Mucosa of descending colon (tissue), 3 donors: ENCODE measurements at regions not wholly inside any gene's neighbourhood (a gene's known extent, or its start where the extent isn't known, plus 50 kb on each side); places are given as distances from the start of the nearest gene placed in this dataset.
"Not testable (repeated sequence)": the region's sequence is repeated elsewhere in the genome, so short reads cannot be mapped to it uniquely, and the experiment has no call there.

ENCODE experiments used
- ATAC-seq: fragments of 200-7000 bp; cut with Tn5 transposase; one replicate; pipeline ENCODE4 v1.9.1; 2020; ENCODE audit warnings: mild to moderate bottlenecking, moderate library complexity
- DNase-seq, 3 donors: peaks; one replicate each; pipeline ENCODE4 v3.0.0-alpha.2; 2020
- H3K36me3 ChIP-seq: fragments of 200-600 bp; one replicate; pipeline ENCODE4 v1.8.0; 2021; ENCODE audit warnings: low read depth, mild to moderate bottlenecking
- H3K4me1 ChIP-seq: fragments of 200-600 bp; one replicate; pipeline ENCODE4 v1.8.0; 2021; ENCODE audit warnings: low read depth, mild to moderate bottlenecking
- H3K4me3 ChIP-seq: fragments of 200-600 bp; one replicate; pipeline ENCODE4 v1.8.0; 2021; ENCODE audit warnings: mild to moderate bottlenecking
- H3K9me3 ChIP-seq: fragments of 200-600 bp; one replicate; pipeline ENCODE4 v1.8.0; 2021; ENCODE audit warnings: mild to moderate bottlenecking
- intact Hi-C, 2 donors: fragments of 100-400 bp; cut with DNase I in 1 of 2; cut with micrococcal nuclease in 1 of 2; formaldehyde crosslinking; loops; one replicate each; pipeline versions ENCODE4 v1.11.0 to v1.11.1; 2022; cut with DNase I, micrococcal nuclease
- TF ChIP-seq, protein P1 (sequence below): fragments of 200-600 bp; IDR thresholded peaks from one replicate; pipeline ENCODE4 v1.8.0; 2022; ENCODE audit warnings: antibody characterized with exemption, mild to moderate bottlenecking
- donor health status: DM: no; HTN: no; CAD: no; lungs with moderate emphysema.
- donor health status: DM: no; HTN: no; CAD: no.
- donor health status: DM: no; HTN: yes; CAD: no.

- H3K4me3 ChIP-seq, H3K36me3 ChIP-seq, H3K9me3 ChIP-seq, ATAC-seq, intact Hi-C loops, H3K4me1 ChIP-seq, DNase-seq: not testable (repeated sequence)
Observed at GRCh38 chr2:85969367-85969766, 80.6 kb upstream of the ST3GAL5 start.

- H3K4me3 ChIP-seq, H3K4me1 ChIP-seq, intact Hi-C loops, DNase-seq, ATAC-seq, H3K9me3 ChIP-seq, H3K36me3 ChIP-seq: not testable (repeated sequence)
Observed at GRCh38 chr2:85965770-85966169, 77.0 kb upstream of the ST3GAL5 start.

DNA sequence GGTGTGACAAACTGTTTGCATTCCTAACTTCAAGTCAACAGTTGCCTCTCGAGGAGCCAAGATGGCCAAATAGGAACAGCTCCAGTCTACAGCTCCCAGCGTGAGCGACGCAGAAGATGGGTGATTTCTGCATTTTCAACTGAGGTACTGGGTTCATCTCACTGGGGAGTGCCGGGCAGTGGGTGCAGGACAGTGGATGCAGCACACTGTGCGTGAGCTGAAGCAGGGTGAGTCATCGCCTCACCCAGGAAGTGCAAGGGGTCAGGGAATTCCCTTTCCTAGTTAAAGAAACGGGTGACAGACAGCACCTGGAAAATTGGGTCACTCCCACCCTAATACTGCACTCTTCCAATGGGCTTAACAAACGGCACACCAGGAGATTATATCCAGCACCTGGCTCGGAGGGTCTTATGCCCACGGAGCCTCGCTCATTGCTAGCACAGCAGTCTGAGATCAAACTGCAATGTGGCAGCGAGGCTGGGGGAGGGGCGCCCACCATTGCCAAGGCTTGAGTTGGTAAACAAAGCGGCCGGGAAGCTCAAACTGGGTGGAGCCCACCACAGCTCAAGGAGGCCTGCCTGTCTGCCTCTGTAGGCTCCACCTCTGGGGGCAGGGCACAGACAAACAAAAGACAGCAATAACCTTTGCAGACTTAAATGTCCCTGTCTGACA is 75.1 kb upstream of the ST3GAL5 start:
- DNase-seq, H3K4me3 ChIP-seq, intact Hi-C loops, H3K36me3 ChIP-seq, ATAC-seq, H3K4me1 ChIP-seq, H3K9me3 ChIP-seq: not testable (repeated sequence)

GRCh38 chr2:85963068-85963467 is 74.3 kb upstream of the ST3GAL5 start:
- TF ChIP-seq, protein P1, sequence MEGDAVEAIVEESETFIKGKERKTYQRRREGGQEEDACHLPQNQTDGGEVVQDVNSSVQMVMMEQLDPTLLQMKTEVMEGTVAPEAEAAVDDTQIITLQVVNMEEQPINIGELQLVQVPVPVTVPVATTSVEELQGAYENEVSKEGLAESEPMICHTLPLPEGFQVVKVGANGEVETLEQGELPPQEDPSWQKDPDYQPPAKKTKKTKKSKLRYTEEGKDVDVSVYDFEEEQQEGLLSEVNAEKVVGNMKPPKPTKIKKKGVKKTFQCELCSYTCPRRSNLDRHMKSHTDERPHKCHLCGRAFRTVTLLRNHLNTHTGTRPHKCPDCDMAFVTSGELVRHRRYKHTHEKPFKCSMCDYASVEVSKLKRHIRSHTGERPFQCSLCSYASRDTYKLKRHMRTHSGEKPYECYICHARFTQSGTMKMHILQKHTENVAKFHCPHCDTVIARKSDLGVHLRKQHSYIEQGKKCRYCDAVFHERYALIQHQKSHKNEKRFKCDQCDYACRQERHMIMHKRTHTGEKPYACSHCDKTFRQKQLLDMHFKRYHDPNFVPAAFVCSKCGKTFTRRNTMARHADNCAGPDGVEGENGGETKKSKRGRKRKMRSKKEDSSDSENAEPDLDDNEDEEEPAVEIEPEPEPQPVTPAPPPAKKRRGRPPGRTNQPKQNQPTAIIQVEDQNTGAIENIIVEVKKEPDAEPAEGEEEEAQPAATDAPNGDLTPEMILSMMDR: no peak
- Histone ChIP-seq H3K9me3 (peaks cover 5% of the 10 kb centered on the region), H3K4me1 (no peaks in the 10 kb centered on the region), H3K4me3 (no peak overlapping the region), H3K36me3 (no peaks in the 10 kb centered on the region)
- intact Hi-C loops: no loop called here
- DNase-seq (no peak), ATAC-seq (no peak)

GRCh38 chr2:85961754-85962153 is 73.0 kb upstream of the ST3GAL5 start:
- TF ChIP-seq, protein P1: no peak
- no peak for ATAC-seq
- intact Hi-C loops: no loop called here
- H3K36me3 ChIP-seq: no peaks in the 10 kb centered on the region
- H3K4me1 ChIP-seq: no peaks in the 10 kb centered on the region
- H3K9me3 ChIP-seq: peaks cover 5% of the 10 kb centered on the region
- H3K4me3 ChIP-seq: no peak overlapping the region
- DNase-seq: no peak

DNA sequence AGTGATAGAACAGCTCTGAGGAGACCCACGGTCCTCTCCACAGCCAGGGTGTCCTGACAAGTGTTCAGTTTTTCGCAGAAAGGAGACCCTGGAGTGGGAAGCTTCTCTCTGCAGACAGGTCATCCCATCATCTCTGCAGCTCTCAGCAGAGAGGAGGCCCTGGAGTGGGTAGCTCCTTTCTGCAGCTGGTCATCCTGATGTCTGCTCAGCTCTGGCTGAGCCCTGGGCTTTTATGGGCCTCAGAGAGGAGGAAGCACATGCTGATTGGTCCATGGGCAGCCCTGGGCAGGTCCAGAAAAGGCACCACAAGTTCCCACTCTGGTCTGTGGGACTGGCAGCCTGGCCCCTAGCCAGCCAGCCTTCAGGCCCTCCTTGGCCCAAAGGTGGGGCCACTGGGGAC is 72.3 kb upstream of the ST3GAL5 start:
- Histone ChIP-seq H3K9me3 (peaks cover 5% of the 10 kb centered on the region), H3K36me3 (no peaks in the 10 kb centered on the region), H3K4me3 (no peak overlapping the region), H3K4me1 (no peaks in the 10 kb centered on the region)
- TF ChIP-seq, protein P1: no peak
- ATAC-seq: no peak
- intact Hi-C loops: no loop called here
- no peak for DNase-seq

DNA sequence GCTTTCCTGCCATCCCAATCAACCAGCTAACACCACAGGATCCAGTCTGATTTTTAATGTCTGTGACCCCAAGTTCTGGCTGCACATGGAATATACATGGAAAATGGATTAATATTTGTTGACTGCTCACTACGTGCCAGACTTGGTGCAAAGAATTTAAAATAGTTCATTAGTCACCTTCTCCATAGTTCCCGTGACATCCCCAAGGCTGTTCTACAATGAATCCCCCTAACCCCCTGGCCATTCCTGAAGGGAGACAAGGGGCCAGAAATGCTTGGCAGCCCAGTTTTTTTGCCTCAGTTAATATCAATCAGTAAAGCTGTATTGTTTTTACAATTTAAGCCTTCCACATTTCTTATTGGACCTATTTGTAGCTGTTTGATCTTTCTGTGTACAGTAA is 71.0 kb upstream of the ST3GAL5 start:
- peaks cover 5% of the 10 kb centered on the region for H3K9me3 ChIP-seq
- TF ChIP-seq, protein P1: no peak
- no peaks in the 10 kb centered on the region for H3K36me3 ChIP-seq
- intact Hi-C loops: no loop called here
- H3K4me1 ChIP-seq: peaks cover 3% of the 10 kb centered on the region
- no peak overlapping the region for H3K4me3 ChIP-seq
- DNase-seq (no peak), ATAC-seq (no peak)
